ENCODE measurements at regions not wholly inside any gene's neighbourhood (a gene's known extent, or its start where the extent isn't known, plus 50 kb on each side); places are given as distances from the start of the nearest gene placed in this dataset.

GRCh38 chr12:67523538-67523937 lies 125.0 kb upstream of the DYRK2 start:
- H3K27ac ChIP-seq (ENCODE audit: low read depth, low read length, poor library complexity, severe bottlenecking) = no peak overlapping the region
- no peaks in the 10 kb centered on the region for H3K27me3 ChIP-seq (ENCODE audit: insufficient read depth, low read length)
- H3K4me1 ChIP-seq (ENCODE audit: insufficient read depth, low read length, severe bottlenecking) = peaks cover 5% of the 10 kb centered on the region
- no peak overlapping the region for H2AFZ ChIP-seq (ENCODE audit: low read length)
- no peaks in the 10 kb centered on the region for H3K9me3 ChIP-seq (ENCODE audit: low read length)
- no peaks in the 10 kb centered on the region for H3F3A ChIP-seq (ENCODE audit: insufficient read depth, low read length)
- H3K9me2 ChIP-seq (ENCODE audit: low read depth, low read length) = no peaks in the 10 kb centered on the region
- no peaks in the 10 kb centered on the region for H3K36me3 ChIP-seq (ENCODE audit: insufficient read depth, low read length)
- TF ChIP-seq EZH2 (IDR thresholded peaks at IDR 0.05; ENCODE audit: borderline replicate concordance, low read length) (no peak), CTCF (IDR thresholded peaks at IDR 0.05; ENCODE audit: low read length) (no peak)
- H3K9ac ChIP-seq (ENCODE audit: low read length) = no peak overlapping the region
- no peaks in the 10 kb centered on the region for H4K20me1 ChIP-seq (ENCODE audit: insufficient read depth, low read length)
- no peak overlapping the region for H3K4me3 ChIP-seq (ENCODE audit: low read depth, low read length, poor library complexity, severe bottlenecking)
- no peaks in the 10 kb centered on the region for H3K79me2 ChIP-seq (ENCODE audit: insufficient read depth, low read length)
- no peak overlapping the region for H3K4me2 ChIP-seq (ENCODE audit: low read length)

GRCh38 chr12:67524861-67525616 lies 123.5 kb upstream of the DYRK2 start:
- Histone ChIP-seq H3K27me3 (ENCODE audit: insufficient read depth, low read length) (no peaks in the 10 kb centered on the region), H3K4me3 (ENCODE audit: low read depth, low read length, poor library complexity, severe bottlenecking) (no peak overlapping the region), H3K4me1 (ENCODE audit: insufficient read depth, low read length, severe bottlenecking) (peaks cover 5% of the 10 kb centered on the region), H3K27ac (ENCODE audit: low read depth, low read length, poor library complexity, severe bottlenecking) (no peak overlapping the region), H3K36me3 (ENCODE audit: insufficient read depth, low read length) (no peaks in the 10 kb centered on the region), H3K4me2 (ENCODE audit: low read length) (no peak overlapping the region), H3F3A (ENCODE audit: insufficient read depth, low read length) (no peaks in the 10 kb centered on the region), H3K79me2 (ENCODE audit: insufficient read depth, low read length) (no peaks in the 10 kb centered on the region), H2AFZ (ENCODE audit: low read length) (no peak overlapping the region), H3K9me2 (ENCODE audit: low read depth, low read length) (no peaks in the 10 kb centered on the region), H3K9ac (ENCODE audit: low read length) (no peak overlapping the region), H3K9me3 (ENCODE audit: low read length) (no peaks in the 10 kb centered on the region), H4K20me1 (ENCODE audit: insufficient read depth, low read length) (no peaks in the 10 kb centered on the region)
- no peak for TF ChIP-seq EZH2 (IDR thresholded peaks at IDR 0.05; ENCODE audit: borderline replicate concordance, low read length)
- TF ChIP-seq CTCF (IDR thresholded peaks at IDR 0.05; ENCODE audit: low read length) = no peak

GRCh38 chr12:67525617-67525884 lies 123.0 kb upstream of the DYRK2 start:
- H2AFZ ChIP-seq (ENCODE audit: low read length) = no peak overlapping the region
- H3K9ac ChIP-seq (ENCODE audit: low read length) = no peak overlapping the region
- H3K79me2 ChIP-seq (ENCODE audit: insufficient read depth, low read length) = no peaks in the 10 kb centered on the region
- H3K27ac ChIP-seq (ENCODE audit: low read depth, low read length, poor library complexity, severe bottlenecking) = no peak overlapping the region
- no peaks in the 10 kb centered on the region for H3K36me3 ChIP-seq (ENCODE audit: insufficient read depth, low read length)
- H3K4me3 ChIP-seq (ENCODE audit: low read depth, low read length, poor library complexity, severe bottlenecking) = no peak overlapping the region
- H3K9me3 ChIP-seq (ENCODE audit: low read length) = no peaks in the 10 kb centered on the region
- TF ChIP-seq EZH2 (IDR thresholded peaks at IDR 0.05; ENCODE audit: borderline replicate concordance, low read length) (no peak), CTCF (IDR thresholded peaks at IDR 0.05; ENCODE audit: low read length) (no peak)
- no peaks in the 10 kb centered on the region for H3K27me3 ChIP-seq (ENCODE audit: insufficient read depth, low read length)
- peaks cover 5% of the 10 kb centered on the region for H3K4me1 ChIP-seq (ENCODE audit: insufficient read depth, low read length, severe bottlenecking)
- no peaks in the 10 kb centered on the region for H3F3A ChIP-seq (ENCODE audit: insufficient read depth, low read length)
- H3K9me2 ChIP-seq (ENCODE audit: low read depth, low read length) = no peaks in the 10 kb centered on the region
- H3K4me2 ChIP-seq (ENCODE audit: low read length) = no peak overlapping the region
- H4K20me1 ChIP-seq (ENCODE audit: insufficient read depth, low read length) = no peaks in the 10 kb centered on the region
